WTC11 (cell line): ENCODE measurements at regions not wholly inside any gene's neighbourhood (a gene's known extent, or its start where the extent isn't known, plus 50 kb on each side); places are given as distances from the start of the nearest gene placed in this dataset.

Experiments
- ATAC-seq: fragments of 200-7000 bp; cut with Tn5 transposase; 2 replicates; pipeline ENCODE4 v1.10.0; 2021; ENCODE audit warnings: mild to moderate bottlenecking, moderate library complexity
- CTCF ChIA-PET: fragments of 300-600 bp; sonication (Branson Sonifier 250); formaldehyde crosslinking; loops from one replicate; lab custom pipeline; 2021; ENCODE audit warnings: antibody characterized with exemption; lab: Charles Lee
- POLR2A ChIA-PET: fragments of 350-600 bp; sonication (Branson Sonifier 250); formaldehyde crosslinking; loops from one replicate; lab custom pipeline; 2021; ENCODE audit warnings: antibody characterized with exemption; lab: Charles Lee
- DNase-seq: peaks from one replicate; pipeline ENCODE4 v3.0.0; 2021; ENCODE audit warnings: low spot score
- H3K27ac Mint-ChIP-seq: 2 replicates; pipeline ENCODE4 v1.8.0; 2021; ENCODE audit warnings: mixed read lengths
- H3K27me3 Mint-ChIP-seq: 2 replicates; pipeline ENCODE4 v1.8.0; 2021; ENCODE audit warnings: low read depth, mild to moderate bottlenecking, moderate library complexity, mixed read lengths
- H3K36me3 Mint-ChIP-seq: 2 replicates; pipeline ENCODE4 v1.8.0; 2021; ENCODE audit warnings: mixed read lengths
- H3K4me1 Mint-ChIP-seq: 2 replicates; pipeline ENCODE4 v1.8.0; 2022; ENCODE audit warnings: mixed read lengths
- H3K4me3 Mint-ChIP-seq: 2 replicates; pipeline ENCODE4 v1.8.0; 2021; ENCODE audit warnings: mild to moderate bottlenecking, moderate library complexity, mixed read lengths
- H3K9me3 Mint-ChIP-seq: 2 replicates; pipeline ENCODE4 v1.8.0; 2021; ENCODE audit warnings: mixed read lengths
- CBFB ChIP-seq: sonication (generic); formaldehyde crosslinking; IDR thresholded peaks from 2 replicates; pipeline ENCODE4 v1.8.1; 2022; ENCODE audit warnings: mild to moderate bottlenecking, low read depth, missing genetic modification reagents
- EMX1 ChIP-seq: fragments of 250-450 bp; sonication (Bioruptor Pico); IDR thresholded peaks from 2 replicates; pipeline ENCODE4 v1.8.0; 2021; ENCODE audit warnings: mild to moderate bottlenecking
- ESRRA ChIP-seq: sonication (generic); formaldehyde crosslinking; IDR thresholded peaks from 2 replicates; pipeline ENCODE4 v1.8.1; 2022; ENCODE audit warnings: mild to moderate bottlenecking, missing genetic modification reagents, borderline replicate concordance
- FOXJ3 ChIP-seq: sonication (generic); formaldehyde crosslinking; IDR thresholded peaks from 2 replicates; pipeline ENCODE4 v1.9.0; 2021; ENCODE audit warnings: missing genetic modification reagents, mild to moderate bottlenecking, borderline replicate concordance
- GTF2I ChIP-seq: fragments of 250-450 bp; sonication (Bioruptor Pico); conservative IDR thresholded peaks from 2 replicates; pipeline ENCODE4 v1.4.0; 2021; ENCODE audit warnings: mild to moderate bottlenecking
- IRF2 ChIP-seq: sonication (generic); formaldehyde crosslinking; IDR thresholded peaks from 2 replicates; pipeline ENCODE4 v1.8.0; 2022; ENCODE audit warnings: low read depth, missing genetic modification reagents, borderline replicate concordance
- KAT7 ChIP-seq: sonication (generic); formaldehyde crosslinking; IDR thresholded peaks from 2 replicates; pipeline ENCODE4 v1.8.1; 2023; ENCODE audit warnings: missing genetic modification reagents, mild to moderate bottlenecking, borderline replicate concordance
- TEAD4 ChIP-seq: sonication (generic); formaldehyde crosslinking; IDR thresholded peaks from 2 replicates; pipeline ENCODE4 v1.8.0; 2022; ENCODE audit warnings: mild to moderate bottlenecking, missing genetic modification reagents
- ZNF232 ChIP-seq: sonication (generic); formaldehyde crosslinking; IDR thresholded peaks from 2 replicates; pipeline ENCODE4 v1.8.0; 2022; ENCODE audit warnings: mild to moderate bottlenecking, missing genetic modification reagents
- TF ChIP-seq, protein P1 (sequence below): sonication (generic); formaldehyde crosslinking; IDR thresholded peaks from 2 replicates; pipeline ENCODE4 v1.8.1; 2022; ENCODE audit warnings: missing genetic modification reagents, borderline replicate concordance
- TF ChIP-seq, protein P2 (sequence below): sonication (generic); formaldehyde crosslinking; conservative IDR thresholded peaks from 2 replicates; pipeline ENCODE4 v1.8.1; 2023; ENCODE audit warnings: mild to moderate bottlenecking, low read depth, missing genetic modification reagents, moderate library complexity
- TF ChIP-seq, protein P3 (sequence below): sonication (generic); formaldehyde crosslinking; IDR thresholded peaks from 2 replicates; pipeline ENCODE4 v1.8.1; 2022; ENCODE audit warnings: low read depth, mild to moderate bottlenecking, moderate library complexity, missing genetic modification reagents, borderline replicate concordance
- TF ChIP-seq, protein P4 (sequence below): fragments of 200-600 bp; IDR thresholded peaks from 2 replicates; pipeline ENCODE4 v1.8.0; 2022; ENCODE audit warnings: antibody characterized with exemption

DNA sequence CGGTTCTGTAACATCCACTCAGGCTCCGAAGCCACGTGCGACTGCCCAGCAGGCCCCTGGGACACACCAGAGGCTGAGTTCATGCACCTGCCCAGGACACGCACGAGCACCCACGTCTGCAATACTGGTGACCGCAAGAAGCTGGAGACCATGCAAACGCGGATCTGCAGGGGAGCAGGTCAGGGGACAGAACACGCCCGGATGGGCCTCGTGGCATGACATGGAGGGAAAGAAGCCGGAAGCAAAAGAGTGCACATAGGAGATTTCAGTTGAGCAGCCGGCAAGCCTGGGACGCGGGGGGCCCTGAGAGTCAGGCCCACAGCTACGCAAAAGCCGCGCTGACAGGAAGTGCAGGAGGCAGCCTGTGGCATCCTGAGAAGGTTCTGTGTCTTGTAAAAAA is 73.7 kb downstream of the FOXL3 start (continued):
- TF ChIP-seq, protein P1, sequence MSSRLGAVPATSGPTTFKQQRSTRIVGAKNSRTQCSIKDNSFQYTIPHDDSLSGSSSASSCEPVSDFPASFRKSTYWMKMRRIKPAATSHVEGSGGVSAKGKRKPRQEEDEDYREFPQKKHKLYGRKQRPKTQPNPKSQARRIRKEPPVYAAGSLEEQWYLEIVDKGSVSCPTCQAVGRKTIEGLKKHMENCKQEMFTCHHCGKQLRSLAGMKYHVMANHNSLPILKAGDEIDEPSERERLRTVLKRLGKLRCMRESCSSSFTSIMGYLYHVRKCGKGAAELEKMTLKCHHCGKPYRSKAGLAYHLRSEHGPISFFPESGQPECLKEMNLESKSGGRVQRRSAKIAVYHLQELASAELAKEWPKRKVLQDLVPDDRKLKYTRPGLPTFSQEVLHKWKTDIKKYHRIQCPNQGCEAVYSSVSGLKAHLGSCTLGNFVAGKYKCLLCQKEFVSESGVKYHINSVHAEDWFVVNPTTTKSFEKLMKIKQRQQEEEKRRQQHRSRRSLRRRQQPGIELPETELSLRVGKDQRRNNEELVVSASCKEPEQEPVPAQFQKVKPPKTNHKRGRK (CRISPR knock-in tag), result no peak

DNA sequence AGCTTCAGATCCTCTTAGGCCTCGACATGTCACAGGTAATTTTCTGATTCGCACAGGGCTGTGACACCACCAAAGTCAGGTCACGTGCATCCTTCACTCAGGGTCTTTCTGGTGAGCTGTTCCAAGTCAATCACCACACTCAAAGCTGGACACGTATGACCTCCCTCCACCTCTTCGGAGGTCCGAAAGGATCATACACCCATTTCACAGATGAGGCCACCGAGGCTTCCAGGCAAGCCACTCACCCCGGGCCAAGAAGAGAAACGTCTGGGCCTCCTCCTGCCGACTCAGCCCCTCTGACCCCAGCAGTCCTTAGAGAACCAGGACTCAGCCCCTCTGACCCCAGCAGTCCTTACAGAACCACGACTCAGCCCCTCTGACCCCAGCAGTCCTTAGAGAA is 74.6 kb downstream of the FOXL3 start:
- no peak overlapping the region for H3K4me3 Mint-ChIP-seq

DNA sequence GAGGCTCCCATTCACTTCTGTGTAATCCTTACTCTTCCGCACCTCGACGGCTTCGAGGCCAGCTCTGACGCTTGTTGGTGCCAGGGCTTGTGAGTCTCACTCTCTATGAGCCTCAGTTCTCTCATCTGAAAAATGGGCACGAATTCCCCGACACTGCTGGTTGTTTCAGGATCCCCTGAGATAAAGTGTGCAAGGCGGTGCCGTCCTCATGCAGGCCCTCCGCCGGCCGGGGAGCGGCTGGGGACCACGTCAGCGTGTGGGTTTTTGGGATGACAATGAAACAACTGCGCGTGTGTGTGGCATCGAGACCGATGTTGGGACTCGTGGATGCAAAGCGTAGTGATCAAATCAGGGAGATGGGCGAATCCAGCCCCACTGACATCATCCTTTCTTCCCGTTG is 75.6 kb downstream of the FOXL3 start:
- TF ChIP-seq GTF2I (CRISPR knock-in tag), result peak; percentile 75; the same call in 1 of the 2 replicates
- no peak for TF ChIP-seq EMX1 (CRISPR knock-in tag)
- TF ChIP-seq KAT7 (CRISPR knock-in tag), result no peak
- Mint-ChIP-seq H3K4me1 (peaks cover 20% of the 10 kb centered on the region), H3K36me3 (no peaks in the 10 kb centered on the region), H3K4me3 (no peak overlapping the region), H3K27ac (0 out of 2 replicates have a peak overlapping the region, but pooled peaks have one; percentile 51), H3K9me3 (no peaks in the 10 kb centered on the region), H3K27me3 (peaks cover 15% of the 10 kb centered on the region)
- ATAC-seq (no peak), DNase-seq (no peak)
- POLR2A ChIA-PET, result no interaction called here
- CTCF ChIA-PET, result no interaction called here

More for the DNA sequence above, 74.6 kb downstream of the FOXL3 start:
- no peak overlapping the region; the same call in 1 of the 2 replicates for H3K27ac Mint-ChIP-seq
- POLR2A ChIA-PET, result no interaction called here
- H3K9me3 Mint-ChIP-seq, result no peaks in the 10 kb centered on the region
- H3K36me3 Mint-ChIP-seq, result no peaks in the 10 kb centered on the region
- TF ChIP-seq, protein P1 (CRISPR knock-in tag), result no peak
- TF ChIP-seq, protein P2, sequence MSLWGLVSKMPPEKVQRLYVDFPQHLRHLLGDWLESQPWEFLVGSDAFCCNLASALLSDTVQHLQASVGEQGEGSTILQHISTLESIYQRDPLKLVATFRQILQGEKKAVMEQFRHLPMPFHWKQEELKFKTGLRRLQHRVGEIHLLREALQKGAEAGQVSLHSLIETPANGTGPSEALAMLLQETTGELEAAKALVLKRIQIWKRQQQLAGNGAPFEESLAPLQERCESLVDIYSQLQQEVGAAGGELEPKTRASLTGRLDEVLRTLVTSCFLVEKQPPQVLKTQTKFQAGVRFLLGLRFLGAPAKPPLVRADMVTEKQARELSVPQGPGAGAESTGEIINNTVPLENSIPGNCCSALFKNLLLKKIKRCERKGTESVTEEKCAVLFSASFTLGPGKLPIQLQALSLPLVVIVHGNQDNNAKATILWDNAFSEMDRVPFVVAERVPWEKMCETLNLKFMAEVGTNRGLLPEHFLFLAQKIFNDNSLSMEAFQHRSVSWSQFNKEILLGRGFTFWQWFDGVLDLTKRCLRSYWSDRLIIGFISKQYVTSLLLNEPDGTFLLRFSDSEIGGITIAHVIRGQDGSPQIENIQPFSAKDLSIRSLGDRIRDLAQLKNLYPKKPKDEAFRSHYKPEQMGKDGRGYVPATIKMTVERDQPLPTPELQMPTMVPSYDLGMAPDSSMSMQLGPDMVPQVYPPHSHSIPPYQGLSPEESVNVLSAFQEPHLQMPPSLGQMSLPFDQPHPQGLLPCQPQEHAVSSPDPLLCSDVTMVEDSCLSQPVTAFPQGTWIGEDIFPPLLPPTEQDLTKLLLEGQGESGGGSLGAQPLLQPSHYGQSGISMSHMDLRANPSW (CRISPR knock-in tag), result no peak
- TF ChIP-seq, protein P3, sequence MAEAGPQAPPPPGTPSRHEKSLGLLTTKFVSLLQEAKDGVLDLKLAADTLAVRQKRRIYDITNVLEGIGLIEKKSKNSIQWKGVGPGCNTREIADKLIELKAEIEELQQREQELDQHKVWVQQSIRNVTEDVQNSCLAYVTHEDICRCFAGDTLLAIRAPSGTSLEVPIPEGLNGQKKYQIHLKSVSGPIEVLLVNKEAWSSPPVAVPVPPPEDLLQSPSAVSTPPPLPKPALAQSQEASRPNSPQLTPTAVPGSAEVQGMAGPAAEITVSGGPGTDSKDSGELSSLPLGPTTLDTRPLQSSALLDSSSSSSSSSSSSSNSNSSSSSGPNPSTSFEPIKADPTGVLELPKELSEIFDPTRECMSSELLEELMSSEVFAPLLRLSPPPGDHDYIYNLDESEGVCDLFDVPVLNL (CRISPR knock-in tag), result no peak
- TF ChIP-seq IRF2 (CRISPR knock-in tag), result no peak
- TF ChIP-seq ZNF232, result no peak
- TF ChIP-seq TEAD4 (CRISPR knock-in tag), result no peak
- TF ChIP-seq ESRRA, result no peak
- no peak for TF ChIP-seq CBFB (CRISPR knock-in tag)
- TF ChIP-seq FOXJ3 (CRISPR knock-in tag), result no peak
- TF ChIP-seq, protein P4, sequence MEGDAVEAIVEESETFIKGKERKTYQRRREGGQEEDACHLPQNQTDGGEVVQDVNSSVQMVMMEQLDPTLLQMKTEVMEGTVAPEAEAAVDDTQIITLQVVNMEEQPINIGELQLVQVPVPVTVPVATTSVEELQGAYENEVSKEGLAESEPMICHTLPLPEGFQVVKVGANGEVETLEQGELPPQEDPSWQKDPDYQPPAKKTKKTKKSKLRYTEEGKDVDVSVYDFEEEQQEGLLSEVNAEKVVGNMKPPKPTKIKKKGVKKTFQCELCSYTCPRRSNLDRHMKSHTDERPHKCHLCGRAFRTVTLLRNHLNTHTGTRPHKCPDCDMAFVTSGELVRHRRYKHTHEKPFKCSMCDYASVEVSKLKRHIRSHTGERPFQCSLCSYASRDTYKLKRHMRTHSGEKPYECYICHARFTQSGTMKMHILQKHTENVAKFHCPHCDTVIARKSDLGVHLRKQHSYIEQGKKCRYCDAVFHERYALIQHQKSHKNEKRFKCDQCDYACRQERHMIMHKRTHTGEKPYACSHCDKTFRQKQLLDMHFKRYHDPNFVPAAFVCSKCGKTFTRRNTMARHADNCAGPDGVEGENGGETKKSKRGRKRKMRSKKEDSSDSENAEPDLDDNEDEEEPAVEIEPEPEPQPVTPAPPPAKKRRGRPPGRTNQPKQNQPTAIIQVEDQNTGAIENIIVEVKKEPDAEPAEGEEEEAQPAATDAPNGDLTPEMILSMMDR, result no peak
- H3K27me3 Mint-ChIP-seq, result peaks cover 21% of the 10 kb centered on the region
- DNase-seq (no peak), ATAC-seq (no peak)
- H3K4me1 Mint-ChIP-seq, result peaks cover 24% of the 10 kb centered on the region
- CTCF ChIA-PET, result no interaction called here
